Tibial nerve (tissue), 4 donors: ENCODE measurements at regions not wholly inside any gene's neighbourhood (a gene's known extent, or its start where the extent isn't known, plus 50 kb on each side); places are given as distances from the start of the nearest gene placed in this dataset.

Experiments
- DNase-seq, 2 donors: peaks; one replicate each; pipeline ENCODE4 v3.0.0-alpha.2; 2019; ENCODE audit warnings: low spot score in 2 of 2
- H3K27ac ChIP-seq, 4 donors: fragments of 200-600 bp; sonication (generic) in 3 of 4; one replicate each; pipeline ENCODE4 v1.5.1; 2017 to 2019; ENCODE audit warnings: mild to moderate bottlenecking in 1 of 4
- H3K27me3 ChIP-seq, 2 donors: fragments of 200-600 bp; sonication (generic) in 1 of 2; one replicate each; pipeline versions ENCODE4 v1.5.1 to v1.6.0; 2017 to 2019
- H3K36me3 ChIP-seq, 3 donors: fragments of 200-600 bp; sonication (generic); one replicate each; pipeline ENCODE4 v1.5.1; 2018 to 2019
- H3K4me1 ChIP-seq, 4 donors: fragments of 200-600 bp; sonication (generic) in 3 of 4; one replicate each; pipeline ENCODE4 v1.5.1; 2017 to 2019
- H3K4me3 ChIP-seq, 4 donors: fragments of 200-600 bp; sonication (generic) in 3 of 4; one replicate each; pipeline ENCODE4 v1.5.1; 2017 to 2019; ENCODE audit warnings: mild to moderate bottlenecking in 1 of 4, moderate library complexity in 1 of 4
- H3K9me3 ChIP-seq, 4 donors: fragments of 200-600 bp; sonication (generic) in 3 of 4; one replicate each; pipeline ENCODE4 v1.5.1; 2017 to 2019
- EP300 ChIP-seq, 2 donors: sonication (generic); formaldehyde crosslinking; IDR thresholded peaks; one replicate each; pipeline ENCODE4 v1.6.1; 2017; ENCODE audit warnings: antibody characterized with exemption in 2 of 2, mild to moderate bottlenecking in 1 of 2
- POLR2A ChIP-seq, 2 donors: fragments of 450-650 bp; IDR thresholded peaks; one replicate each; pipeline ENCODE4 v1.6.1; 2017; ENCODE audit warnings: antibody characterized with exemption in 2 of 2, mild to moderate bottlenecking in 2 of 2, moderate library complexity in 2 of 2
- WGBS, 2 donors: methylation state at CpG; one replicate each; pipeline ENCODE4 v1.1.5; 2018; 5-methylcytosine and 5-hydroxymethylcytosine counted together
- TF ChIP-seq, protein P1 (sequence below), 5 experiments: fragments of 200-600 bp in 3 of 5; fragments of 450-650 bp in 2 of 5; sonication (generic) in 3 of 5; IDR thresholded peaks; one replicate each; pipeline ENCODE4 v1.5.1; 2016 to 2019; ENCODE audit warnings: antibody characterized with exemption in 5 of 5, mild to moderate bottlenecking in 3 of 5, moderate library complexity in 2 of 5

- no peaks in the 10 kb centered on the region for H3K27me3 ChIP-seq
- TF ChIP-seq EP300 (IDR thresholded peaks at IDR 0.05) (no peak), POLR2A (IDR thresholded peaks at IDR 0.05) (no peak)
- TF ChIP-seq, protein P1, sequence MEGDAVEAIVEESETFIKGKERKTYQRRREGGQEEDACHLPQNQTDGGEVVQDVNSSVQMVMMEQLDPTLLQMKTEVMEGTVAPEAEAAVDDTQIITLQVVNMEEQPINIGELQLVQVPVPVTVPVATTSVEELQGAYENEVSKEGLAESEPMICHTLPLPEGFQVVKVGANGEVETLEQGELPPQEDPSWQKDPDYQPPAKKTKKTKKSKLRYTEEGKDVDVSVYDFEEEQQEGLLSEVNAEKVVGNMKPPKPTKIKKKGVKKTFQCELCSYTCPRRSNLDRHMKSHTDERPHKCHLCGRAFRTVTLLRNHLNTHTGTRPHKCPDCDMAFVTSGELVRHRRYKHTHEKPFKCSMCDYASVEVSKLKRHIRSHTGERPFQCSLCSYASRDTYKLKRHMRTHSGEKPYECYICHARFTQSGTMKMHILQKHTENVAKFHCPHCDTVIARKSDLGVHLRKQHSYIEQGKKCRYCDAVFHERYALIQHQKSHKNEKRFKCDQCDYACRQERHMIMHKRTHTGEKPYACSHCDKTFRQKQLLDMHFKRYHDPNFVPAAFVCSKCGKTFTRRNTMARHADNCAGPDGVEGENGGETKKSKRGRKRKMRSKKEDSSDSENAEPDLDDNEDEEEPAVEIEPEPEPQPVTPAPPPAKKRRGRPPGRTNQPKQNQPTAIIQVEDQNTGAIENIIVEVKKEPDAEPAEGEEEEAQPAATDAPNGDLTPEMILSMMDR (IDR thresholded peaks at IDR 0.05), result no peak
- no peaks in the 10 kb centered on the region for H3K36me3 ChIP-seq
- H3K4me3 ChIP-seq, result no peak overlapping the region
- no peaks in the 10 kb centered on the region for H3K9me3 ChIP-seq
- no peaks in the 10 kb centered on the region for H3K4me1 ChIP-seq
- H3K27ac ChIP-seq, result no peak overlapping the region
- 71 to 82% methylated on average over 6 of the region's 6 CpGs for WGBS, 2 donors
- DNase-seq, result no peak
Measured at GRCh38 chr9:124108216-124108615, 96.6 kb downstream of the LHX2 start.

DNA sequence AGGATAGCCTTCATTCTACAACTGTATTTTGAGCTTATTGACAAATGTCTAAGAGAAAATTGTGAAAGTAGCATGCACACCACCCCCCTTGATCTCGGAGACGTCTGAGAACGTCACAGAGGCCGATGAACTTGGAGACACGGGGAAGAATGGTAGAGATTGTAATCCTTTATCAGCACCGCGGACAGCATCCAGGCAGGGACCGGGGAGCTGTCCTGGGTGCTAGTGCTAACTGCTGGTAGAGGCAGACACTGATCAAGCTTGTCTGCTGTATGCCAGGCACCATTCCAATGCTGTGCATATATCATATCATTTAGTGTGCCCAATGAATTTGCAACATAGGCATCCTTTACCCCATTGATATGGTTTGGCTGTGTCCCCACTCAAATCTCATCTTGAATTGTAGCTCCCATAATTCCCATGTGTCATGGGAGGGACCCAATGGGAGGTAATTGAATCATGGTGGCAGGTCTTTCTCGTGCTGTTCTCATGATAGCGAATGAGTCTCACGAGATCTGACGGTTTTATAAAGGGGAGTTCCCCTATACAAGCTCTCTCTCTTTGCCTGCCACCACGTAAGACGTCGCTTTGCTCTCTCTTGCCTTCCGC lies 98.8 kb downstream of the LHX2 start:
- Histone ChIP-seq H3K4me1 (no peaks in the 10 kb centered on the region), H3K27ac (no peak overlapping the region), H3K4me3 (no peak overlapping the region), H3K9me3 (no peaks in the 10 kb centered on the region), H3K27me3 (no peaks in the 10 kb centered on the region), H3K36me3 (no peaks in the 10 kb centered on the region)
- TF ChIP-seq, protein P1 (IDR thresholded peaks at IDR 0.05), result no peak
- TF ChIP-seq POLR2A (IDR thresholded peaks at IDR 0.05) (no peak), EP300 (IDR thresholded peaks at IDR 0.05) (peak in 1 of 2 donors; percentile 21)
- DNase-seq, result peak; percentile 28 to 73
- 40 to 42% methylated on average over 16 of the region's 16 CpGs for WGBS, 2 donors

GRCh38 chr9:124116683-124117363 lies 105.3 kb downstream of the LHX2 start:
- no peaks in the 10 kb centered on the region for H3K36me3 ChIP-seq
- H3K27me3 ChIP-seq, result no peaks in the 10 kb centered on the region
- TF ChIP-seq POLR2A (IDR thresholded peaks at IDR 0.05) (no peak), EP300 (IDR thresholded peaks at IDR 0.05) (no peak)
- TF ChIP-seq, protein P1 (IDR thresholded peaks at IDR 0.05), result no peak
- 88 to 92% methylated on average over 9 of the region's 9 CpGs for WGBS, 2 donors
- peaks cover 0 to 16% (median 0%) of the 10 kb centered on the region in 4 donors for H3K9me3 ChIP-seq
- no peaks in the 10 kb centered on the region for H3K4me1 ChIP-seq
- no peak for DNase-seq
- H3K27ac ChIP-seq, result no peak overlapping the region
- H3K4me3 ChIP-seq, result no peak overlapping the region

GRCh38 chr9:124118894-124119293 lies 107.3 kb downstream of the LHX2 start:
- Histone ChIP-seq H3K27ac (no peak overlapping the region), H3K27me3 (no peaks in the 10 kb centered on the region), H3K4me3 (no peak overlapping the region), H3K9me3 (peaks cover 0 to 28% (median 0%) of the 10 kb centered on the region in 4 donors), H3K4me1 (no peaks in the 10 kb centered on the region), H3K36me3 (no peaks in the 10 kb centered on the region)
- DNase-seq, result no peak
- 68 to 69% methylated on average over 6 of the region's 6 CpGs for WGBS, 2 donors
- TF ChIP-seq EP300 (IDR thresholded peaks at IDR 0.05) (no peak), POLR2A (IDR thresholded peaks at IDR 0.05) (no peak)
- TF ChIP-seq, protein P1 (IDR thresholded peaks at IDR 0.05), result no peak

GRCh38 chr9:124120272-124120671 lies 108.7 kb downstream of the LHX2 start:
- Histone ChIP-seq H3K36me3 (no peaks in the 10 kb centered on the region), H3K27me3 (no peaks in the 10 kb centered on the region), H3K9me3 (peaks cover 0 to 28% (median 0%) of the 10 kb centered on the region in 4 donors), H3K4me1 (no peaks in the 10 kb centered on the region), H3K27ac (no peak overlapping the region), H3K4me3 (no peak overlapping the region)
- DNase-seq, result no peak
- TF ChIP-seq POLR2A (IDR thresholded peaks at IDR 0.05) (no peak), EP300 (IDR thresholded peaks at IDR 0.05) (no peak)
- TF ChIP-seq, protein P1 (IDR thresholded peaks at IDR 0.05), result no peak
- WGBS, 2 donors, result 73 to 81% methylated on average over 3 of the region's 3 CpGs
